ENCODE measurements at regions not wholly inside any gene's neighbourhood (a gene's known extent, or its start where the extent isn't known, plus 50 kb on each side); places are given as distances from the start of the nearest gene placed in this dataset.

- Histone ChIP-seq H3K4me1 (ENCODE audit: control insufficient read depth, insufficient read depth, low read length) (peaks cover 5% of the 10 kb centered on the region; the same call in 1 of the 2 replicates), H3K27ac (ENCODE audit: low read depth, low read length) (no peak overlapping the region), H3K9ac (ENCODE audit: low read depth, low read length) (no peak overlapping the region), H3K36me3 (ENCODE audit: control insufficient read depth, insufficient read depth, low read length) (no peaks in the 10 kb centered on the region), H3K27me3 (ENCODE audit: control insufficient read depth, insufficient read depth, low read length) (no peaks in the 10 kb centered on the region), H3K9me3 (ENCODE audit: control insufficient read depth, insufficient read depth, low read length) (no peaks in the 10 kb centered on the region), H3K4me3 (ENCODE audit: low read depth, low read length) (no peak overlapping the region)
Observed at GRCh38 chr9:24438876-24439275, 106.8 kb downstream of the IZUMO3 start.

- Histone ChIP-seq H3K9me3 (ENCODE audit: control insufficient read depth, insufficient read depth, low read length) (no peaks in the 10 kb centered on the region), H3K4me1 (ENCODE audit: control insufficient read depth, insufficient read depth, low read length) (peaks cover 5% of the 10 kb centered on the region; the same call in 1 of the 2 replicates), H3K27me3 (ENCODE audit: control insufficient read depth, insufficient read depth, low read length) (no peaks in the 10 kb centered on the region), H3K27ac (ENCODE audit: low read depth, low read length) (peak overlapping the region; percentile 67), H3K36me3 (ENCODE audit: control insufficient read depth, insufficient read depth, low read length) (no peaks in the 10 kb centered on the region), H3K9ac (ENCODE audit: low read depth, low read length) (no peak overlapping the region), H3K4me3 (ENCODE audit: low read depth, low read length) (no peak overlapping the region)
Observed at GRCh38 chr9:24436761-24437160, 108.9 kb downstream of the IZUMO3 start.

GRCh38 chr9:24434183-24434582, 111.5 kb downstream of the IZUMO3 start:
- Histone ChIP-seq H3K9me3 (ENCODE audit: control insufficient read depth, insufficient read depth, low read length) (no peaks in the 10 kb centered on the region), H3K9ac (ENCODE audit: low read depth, low read length) (no peak overlapping the region), H3K36me3 (ENCODE audit: control insufficient read depth, insufficient read depth, low read length) (no peaks in the 10 kb centered on the region), H3K27me3 (ENCODE audit: control insufficient read depth, insufficient read depth, low read length) (no peaks in the 10 kb centered on the region), H3K27ac (ENCODE audit: low read depth, low read length) (no peak overlapping the region), H3K4me3 (ENCODE audit: low read depth, low read length) (no peak overlapping the region), H3K4me1 (ENCODE audit: control insufficient read depth, insufficient read depth, low read length) (peaks cover 5% of the 10 kb centered on the region; the same call in 1 of the 2 replicates)

GRCh38 chr9:24416136-24416535, 129.6 kb downstream of the IZUMO3 start:
- H3K27me3 ChIP-seq (ENCODE audit: control insufficient read depth, insufficient read depth, low read length): no peaks in the 10 kb centered on the region
- no peaks in the 10 kb centered on the region for H3K9me3 ChIP-seq (ENCODE audit: control insufficient read depth, insufficient read depth, low read length)
- H3K27ac ChIP-seq (ENCODE audit: low read depth, low read length): no peak overlapping the region
- H3K36me3 ChIP-seq (ENCODE audit: control insufficient read depth, insufficient read depth, low read length): no peaks in the 10 kb centered on the region
- no peaks in the 10 kb centered on the region for H3K4me1 ChIP-seq (ENCODE audit: control insufficient read depth, insufficient read depth, low read length)
- no peak overlapping the region for H3K4me3 ChIP-seq (ENCODE audit: low read depth, low read length)
- H3K9ac ChIP-seq (ENCODE audit: low read depth, low read length): no peak overlapping the region

GRCh38 chr9:24413651-24414050, 132.0 kb downstream of the IZUMO3 start:
- no peak overlapping the region for H3K27ac ChIP-seq (ENCODE audit: low read depth, low read length)
- no peaks in the 10 kb centered on the region for H3K4me1 ChIP-seq (ENCODE audit: control insufficient read depth, insufficient read depth, low read length)
- no peak overlapping the region for H3K4me3 ChIP-seq (ENCODE audit: low read depth, low read length)
- H3K36me3 ChIP-seq (ENCODE audit: control insufficient read depth, insufficient read depth, low read length): no peaks in the 10 kb centered on the region
- peaks cover 3% of the 10 kb centered on the region; the same call in 1 of the 2 replicates for H3K9me3 ChIP-seq (ENCODE audit: control insufficient read depth, insufficient read depth, low read length)
- H3K27me3 ChIP-seq (ENCODE audit: control insufficient read depth, insufficient read depth, low read length): no peaks in the 10 kb centered on the region
- H3K9ac ChIP-seq (ENCODE audit: low read depth, low read length): no peak overlapping the region

- Histone ChIP-seq H3K27me3 (ENCODE audit: control insufficient read depth, insufficient read depth, low read length) (no peaks in the 10 kb centered on the region), H3K36me3 (ENCODE audit: control insufficient read depth, insufficient read depth, low read length) (no peaks in the 10 kb centered on the region)
Observed at GRCh38 chr9:24398466-24398865, 147.2 kb downstream of the IZUMO3 start.

GRCh38 chr9:24391095-24391494, 154.6 kb downstream of the IZUMO3 start:
- Histone ChIP-seq H3K9ac (ENCODE audit: low read depth, low read length) (no peak overlapping the region), H3K4me3 (ENCODE audit: low read depth, low read length) (no peak overlapping the region), H3K27ac (ENCODE audit: low read depth, low read length) (no peak overlapping the region)

More at GRCh38 chr9:24398466-24398865, 147.2 kb downstream of the IZUMO3 start:
- H3K27ac ChIP-seq (ENCODE audit: low read depth, low read length): no peak overlapping the region
- H3K4me3 ChIP-seq (ENCODE audit: low read depth, low read length): no peak overlapping the region
- no peaks in the 10 kb centered on the region for H3K9me3 ChIP-seq (ENCODE audit: control insufficient read depth, insufficient read depth, low read length)
- no peak overlapping the region for H3K9ac ChIP-seq (ENCODE audit: low read depth, low read length)
- H3K4me1 ChIP-seq (ENCODE audit: control insufficient read depth, insufficient read depth, low read length): no peaks in the 10 kb centered on the region

GRCh38 chr9:24385077-24385476, 160.6 kb downstream of the IZUMO3 start:
- no peak overlapping the region for H3K4me3 ChIP-seq (ENCODE audit: low read depth, low read length)
- no peaks in the 10 kb centered on the region; the same call in 1 of the 2 replicates for H3K9me3 ChIP-seq (ENCODE audit: control insufficient read depth, insufficient read depth, low read length)
- H3K9ac ChIP-seq (ENCODE audit: low read depth, low read length): no peak overlapping the region
- H3K27ac ChIP-seq (ENCODE audit: low read depth, low read length): no peak overlapping the region
- peaks cover 9% of the 10 kb centered on the region for H3K4me1 ChIP-seq (ENCODE audit: control insufficient read depth, insufficient read depth, low read length)
- H3K36me3 ChIP-seq (ENCODE audit: control insufficient read depth, insufficient read depth, low read length): no peaks in the 10 kb centered on the region
- no peaks in the 10 kb centered on the region for H3K27me3 ChIP-seq (ENCODE audit: control insufficient read depth, insufficient read depth, low read length)

More at GRCh38 chr9:24391095-24391494, 154.6 kb downstream of the IZUMO3 start:
- Histone ChIP-seq H3K4me1 (ENCODE audit: control insufficient read depth, insufficient read depth, low read length) (no peaks in the 10 kb centered on the region), H3K27me3 (ENCODE audit: control insufficient read depth, insufficient read depth, low read length) (no peaks in the 10 kb centered on the region), H3K36me3 (ENCODE audit: control insufficient read depth, insufficient read depth, low read length) (no peaks in the 10 kb centered on the region), H3K9me3 (ENCODE audit: control insufficient read depth, insufficient read depth, low read length) (no peaks in the 10 kb centered on the region)

GRCh38 chr9:24382566-24382965, 163.1 kb downstream of the IZUMO3 start:
- no peak overlapping the region for H3K4me3 ChIP-seq (ENCODE audit: low read depth, low read length)
- peaks cover 9% of the 10 kb centered on the region for H3K4me1 ChIP-seq (ENCODE audit: control insufficient read depth, insufficient read depth, low read length)
- no peak overlapping the region for H3K27ac ChIP-seq (ENCODE audit: low read depth, low read length)
- peaks cover 5% of the 10 kb centered on the region; the same call in 1 of the 2 replicates for H3K9me3 ChIP-seq (ENCODE audit: control insufficient read depth, insufficient read depth, low read length)
- no peak overlapping the region for H3K9ac ChIP-seq (ENCODE audit: low read depth, low read length)
- H3K36me3 ChIP-seq (ENCODE audit: control insufficient read depth, insufficient read depth, low read length): no peaks in the 10 kb centered on the region
- H3K27me3 ChIP-seq (ENCODE audit: control insufficient read depth, insufficient read depth, low read length): no peaks in the 10 kb centered on the region

- peaks cover 9% of the 10 kb centered on the region for H3K4me1 ChIP-seq (ENCODE audit: control insufficient read depth, insufficient read depth, low read length)
- H3K9me3 ChIP-seq (ENCODE audit: control insufficient read depth, insufficient read depth, low read length): peaks cover 10% of the 10 kb centered on the region
- H3K27me3 ChIP-seq (ENCODE audit: control insufficient read depth, insufficient read depth, low read length): no peaks in the 10 kb centered on the region
- H3K36me3 ChIP-seq (ENCODE audit: control insufficient read depth, insufficient read depth, low read length): no peaks in the 10 kb centered on the region
- H3K9ac ChIP-seq (ENCODE audit: low read depth, low read length): no peak overlapping the region
- H3K4me3 ChIP-seq (ENCODE audit: low read depth, low read length): no peak overlapping the region
- H3K27ac ChIP-seq (ENCODE audit: low read depth, low read length): no peak overlapping the region
Observed at GRCh38 chr9:24381205-24381604, 164.5 kb downstream of the IZUMO3 start.

- no peak overlapping the region for H3K9ac ChIP-seq (ENCODE audit: low read depth, low read length)
Observed at GRCh38 chr9:24359046-24359445, 186.7 kb downstream of the IZUMO3 start.

GRCh38 chr9:24351973-24352372, 193.7 kb downstream of the IZUMO3 start:
- H3K9me3 ChIP-seq (ENCODE audit: control insufficient read depth, insufficient read depth, low read length): no peaks in the 10 kb centered on the region
- H3K4me3 ChIP-seq (ENCODE audit: low read depth, low read length): no peak overlapping the region
- H3K36me3 ChIP-seq (ENCODE audit: control insufficient read depth, insufficient read depth, low read length): no peaks in the 10 kb centered on the region

More at GRCh38 chr9:24359046-24359445, 186.7 kb downstream of the IZUMO3 start:
- no peak overlapping the region for H3K4me3 ChIP-seq (ENCODE audit: low read depth, low read length)
- no peak overlapping the region for H3K27ac ChIP-seq (ENCODE audit: low read depth, low read length)
- H3K36me3 ChIP-seq (ENCODE audit: control insufficient read depth, insufficient read depth, low read length): no peaks in the 10 kb centered on the region
- H3K27me3 ChIP-seq (ENCODE audit: control insufficient read depth, insufficient read depth, low read length): no peaks in the 10 kb centered on the region
- no peaks in the 10 kb centered on the region for H3K4me1 ChIP-seq (ENCODE audit: control insufficient read depth, insufficient read depth, low read length)
- H3K9me3 ChIP-seq (ENCODE audit: control insufficient read depth, insufficient read depth, low read length): no peaks in the 10 kb centered on the region

More at GRCh38 chr9:24351973-24352372, 193.7 kb downstream of the IZUMO3 start:
- H3K9ac ChIP-seq (ENCODE audit: low read depth, low read length): no peak overlapping the region
- H3K27me3 ChIP-seq (ENCODE audit: control insufficient read depth, insufficient read depth, low read length): no peaks in the 10 kb centered on the region
- H3K27ac ChIP-seq (ENCODE audit: low read depth, low read length): no peak overlapping the region
- H3K4me1 ChIP-seq (ENCODE audit: control insufficient read depth, insufficient read depth, low read length): no peaks in the 10 kb centered on the region
